ENCODE measurements at regions not wholly inside any gene's neighbourhood (a gene's known extent, or its start where the extent isn't known, plus 50 kb on each side); places are given as distances from the start of the nearest gene placed in this dataset.
"Not testable (repeated sequence)": the region's sequence is repeated elsewhere in the genome, so short reads cannot be mapped to it uniquely, and the experiment has no call there.

- Histone ChIP-seq H3K27ac (peak overlapping the region; percentile 76 to 91 (median 86)), H3K9me3 (no peaks in the 10 kb centered on the region), H3K4me1 (peaks cover 6 to 49% (median 39%) of the 10 kb centered on the region in 4 donors), H3K4me3 (peak overlapping the region; percentile 55 to 64 (median 58)), H3K36me3 (no peaks in the 10 kb centered on the region), H3K27me3 (no peaks in the 10 kb centered on the region)
- intact Hi-C loops (cut with DNase I; ENCODE audit: low total_unique reads) = no loop called here
- TF ChIP-seq CTCF (IDR thresholded peaks at IDR 0.05) = peak in 1 of 7 experiments; percentile 5
- no peak for TF ChIP-seq POLR2A (IDR thresholded peaks at IDR 0.05)
- TF ChIP-seq POLR2AphosphoS5 (IDR thresholded peaks at IDR 0.05) = peak in 2 of 3 donors; percentile 67 to 69
- TF ChIP-seq EP300 (IDR thresholded peaks at IDR 0.05) = no peak
- peak; percentile 94 to 95 for DNase-seq
- WGBS, 5 donors = 1 to 4% (median 2%) methylated on average over 37 to 50 of the region's 50 CpGs
Observed at GRCh38 chr5:36744773-36745589, 131.6 kb upstream of the NIPBL start.

GRCh38 chr5:36747794-36748193 is 128.8 kb upstream of the NIPBL start:
- DNase-seq; H3K9me3 ChIP-seq; H3K27me3 ChIP-seq; H3K27ac ChIP-seq; intact Hi-C loops (cut with DNase I; ENCODE audit: low total_unique reads); H3K36me3 ChIP-seq; H3K4me3 ChIP-seq: not testable (repeated sequence)
- WGBS, 5 donors = 87 to 100% (median 98%) methylated on average over 3 of the region's 4 CpGs
- H3K4me1 ChIP-seq = peaks cover 6 to 28% (median 18%) of the 10 kb centered on the region in 4 donors

GRCh38 chr5:36751886-36752285 is 124.7 kb upstream of the NIPBL start:
- 88 to 100% (median 93%) methylated on average over 1 of the region's 1 CpG for WGBS, 5 donors

DNA sequence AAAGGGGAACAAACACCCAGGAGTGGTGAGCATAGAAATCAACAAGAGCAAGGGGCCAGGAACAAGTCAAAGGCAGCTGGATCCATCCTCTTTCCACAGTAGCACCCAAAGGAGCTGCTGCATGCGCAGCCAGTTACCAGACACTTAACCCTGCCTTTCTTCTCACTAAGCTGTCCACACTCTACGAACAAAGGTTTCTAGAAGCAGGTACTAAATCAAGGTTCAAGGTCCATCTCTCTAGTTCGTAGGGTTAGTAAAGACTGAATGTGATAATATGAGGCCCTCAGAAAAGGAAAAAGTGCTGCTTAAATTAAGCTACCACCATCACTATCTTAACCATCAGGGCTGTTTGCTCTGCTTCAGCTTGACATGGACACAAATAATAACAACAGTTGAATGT is 121.2 kb upstream of the NIPBL start:
- H3K4me1 ChIP-seq = no peaks in the 10 kb centered on the region
- 45 to 67% (median 56%) methylated on average over 3 of the region's 3 CpGs for WGBS, 5 donors
- intact Hi-C loops (cut with DNase I; ENCODE audit: low total_unique reads) = no loop called here
- no peak for TF ChIP-seq POLR2A (IDR thresholded peaks at IDR 0.05)
- TF ChIP-seq EP300 (IDR thresholded peaks at IDR 0.05) = no peak
- TF ChIP-seq CTCF (IDR thresholded peaks at IDR 0.05) = no peak
- peak in 1 of 2 donors; percentile 23 for DNase-seq
- H3K4me3 ChIP-seq = no peak overlapping the region
- H3K27ac ChIP-seq = no peak overlapping the region
- H3K27me3 ChIP-seq = no peaks in the 10 kb centered on the region
- no peaks in the 10 kb centered on the region for H3K9me3 ChIP-seq
- H3K36me3 ChIP-seq = no peaks in the 10 kb centered on the region

More at GRCh38 chr5:36751886-36752285, 124.7 kb upstream of the NIPBL start:
- no peak overlapping the region for H3K4me3 ChIP-seq
- no peak overlapping the region for H3K27ac ChIP-seq
- no peaks in the 10 kb centered on the region for H3K9me3 ChIP-seq
- TF ChIP-seq CTCF (IDR thresholded peaks at IDR 0.05) = peak in 1 of 7 experiments; percentile 9
- no peak for TF ChIP-seq POLR2AphosphoS5 (IDR thresholded peaks at IDR 0.05)
- intact Hi-C loops (cut with DNase I; ENCODE audit: low total_unique reads) = no loop called here
- no peaks in the 10 kb centered on the region for H3K36me3 ChIP-seq
- no peaks in the 10 kb centered on the region for H3K4me1 ChIP-seq
- DNase-seq = no peak
- H3K27me3 ChIP-seq = no peaks in the 10 kb centered on the region

GRCh38 chr5:36755920-36756488 is 120.6 kb upstream of the NIPBL start:
- intact Hi-C loops (cut with DNase I; ENCODE audit: low total_unique reads) = no loop called here
- TF ChIP-seq POLR2A (IDR thresholded peaks at IDR 0.05) (no peak), CTCF (IDR thresholded peaks at IDR 0.05) (no peak), POLR2AphosphoS5 (IDR thresholded peaks at IDR 0.05) (no peak), EP300 (IDR thresholded peaks at IDR 0.05) (no peak)
- DNase-seq = no peak
- Histone ChIP-seq H3K9me3 (no peaks in the 10 kb centered on the region), H3K27ac (no peak overlapping the region), H3K36me3 (no peaks in the 10 kb centered on the region), H3K27me3 (no peaks in the 10 kb centered on the region), H3K4me1 (no peaks in the 10 kb centered on the region), H3K4me3 (no peak overlapping the region)
- WGBS, 5 donors = 67 to 86% (median 83%) methylated on average over 1 of the region's 1 CpG
